Lower lobe of right lung (tissue), 2 donors: ENCODE measurements at regions not wholly inside any gene's neighbourhood (a gene's known extent, or its start where the extent isn't known, plus 50 kb on each side); places are given as distances from the start of the nearest gene placed in this dataset.

ENCODE experiments used
- ATAC-seq, 2 donors: fragments of 200-7000 bp; cut with Tn5 transposase; one replicate each; pipeline ENCODE4 v1.9.1; 2020 to 2022; ENCODE audit warnings: mild to moderate bottlenecking in 2 of 2, moderate library complexity in 2 of 2
- DNase-seq: peaks from one replicate; pipeline ENCODE4 v3.0.0-alpha.2; 2020
- H3K27ac ChIP-seq: fragments of 200-600 bp; one replicate; pipeline ENCODE4 v1.8.0; 2022
- H3K27me3 ChIP-seq: fragments of 200-600 bp; one replicate; pipeline ENCODE4 v1.8.0; 2022; ENCODE audit warnings: low read depth
- H3K36me3 ChIP-seq: fragments of 200-600 bp; one replicate; pipeline ENCODE4 v1.8.0; 2022; ENCODE audit warnings: mild to moderate bottlenecking
- H3K4me1 ChIP-seq: fragments of 200-600 bp; one replicate; pipeline ENCODE4 v1.8.0; 2022
- H3K4me3 ChIP-seq: fragments of 200-600 bp; one replicate; pipeline ENCODE4 v1.8.0; 2022; ENCODE audit warnings: mild to moderate bottlenecking
- H3K9me3 ChIP-seq: fragments of 200-600 bp; one replicate; pipeline ENCODE4 v1.8.0; 2022
- intact Hi-C: fragments of 100-400 bp; cut with DNase I; formaldehyde crosslinking; loops from one replicate; pipeline ENCODE4 v1.11.0; 2022
- TF ChIP-seq, protein P1 (sequence below): fragments of 200-600 bp; IDR thresholded peaks from one replicate; pipeline ENCODE4 v1.8.0; 2022; ENCODE audit warnings: antibody characterized with exemption, mild to moderate bottlenecking
- donor health status: DM: no; HTN: yes; CAD: no; lungs with severe emphysema.

DNA sequence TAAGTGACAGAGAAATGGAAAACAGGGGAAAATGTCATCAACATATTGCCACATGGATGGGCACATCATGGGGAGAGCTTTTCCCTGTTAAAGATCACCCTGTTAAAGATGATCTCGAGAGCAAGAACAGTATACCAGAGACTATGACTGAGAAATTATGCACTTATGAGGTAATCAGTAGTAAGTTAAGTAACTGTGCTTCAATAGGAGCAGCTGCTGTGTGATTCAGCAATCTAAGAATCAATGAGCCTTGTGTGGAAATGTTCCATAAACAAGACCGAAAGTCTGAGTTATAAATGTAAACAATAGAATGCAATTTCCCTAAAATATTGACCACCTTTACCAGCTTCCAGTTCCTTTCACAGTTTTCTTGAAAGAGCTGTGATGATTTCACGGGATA is 582.3 kb downstream of the CAAP1 start:
- TF ChIP-seq, protein P1, sequence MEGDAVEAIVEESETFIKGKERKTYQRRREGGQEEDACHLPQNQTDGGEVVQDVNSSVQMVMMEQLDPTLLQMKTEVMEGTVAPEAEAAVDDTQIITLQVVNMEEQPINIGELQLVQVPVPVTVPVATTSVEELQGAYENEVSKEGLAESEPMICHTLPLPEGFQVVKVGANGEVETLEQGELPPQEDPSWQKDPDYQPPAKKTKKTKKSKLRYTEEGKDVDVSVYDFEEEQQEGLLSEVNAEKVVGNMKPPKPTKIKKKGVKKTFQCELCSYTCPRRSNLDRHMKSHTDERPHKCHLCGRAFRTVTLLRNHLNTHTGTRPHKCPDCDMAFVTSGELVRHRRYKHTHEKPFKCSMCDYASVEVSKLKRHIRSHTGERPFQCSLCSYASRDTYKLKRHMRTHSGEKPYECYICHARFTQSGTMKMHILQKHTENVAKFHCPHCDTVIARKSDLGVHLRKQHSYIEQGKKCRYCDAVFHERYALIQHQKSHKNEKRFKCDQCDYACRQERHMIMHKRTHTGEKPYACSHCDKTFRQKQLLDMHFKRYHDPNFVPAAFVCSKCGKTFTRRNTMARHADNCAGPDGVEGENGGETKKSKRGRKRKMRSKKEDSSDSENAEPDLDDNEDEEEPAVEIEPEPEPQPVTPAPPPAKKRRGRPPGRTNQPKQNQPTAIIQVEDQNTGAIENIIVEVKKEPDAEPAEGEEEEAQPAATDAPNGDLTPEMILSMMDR, result no peak
- intact Hi-C loops, result no loop called here
- Histone ChIP-seq H3K27ac (no peak overlapping the region), H3K36me3 (no peaks in the 10 kb centered on the region), H3K4me1 (no peaks in the 10 kb centered on the region), H3K27me3 (no peaks in the 10 kb centered on the region), H3K4me3 (no peak overlapping the region), H3K9me3 (no peaks in the 10 kb centered on the region)
- ATAC-seq (no peak), DNase-seq (no peak)

DNA sequence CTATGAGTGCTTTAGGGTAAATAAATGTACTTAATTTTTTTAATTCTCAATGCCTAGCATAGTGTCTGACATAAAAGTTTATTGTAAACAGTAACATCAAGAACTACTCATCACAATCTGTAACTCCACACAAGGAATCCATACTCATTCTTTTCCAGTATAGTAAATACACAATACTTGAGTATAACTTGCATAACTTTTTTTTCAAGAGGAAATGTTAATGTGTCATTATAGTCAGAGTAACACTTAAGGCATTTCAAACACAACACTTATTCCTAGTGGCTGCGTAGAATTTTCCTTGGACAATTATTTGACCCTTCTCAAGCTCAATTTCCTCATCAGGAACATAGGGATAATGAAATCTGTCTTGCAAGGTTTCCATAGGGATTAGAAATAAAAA is 584.3 kb downstream of the CAAP1 start:
- intact Hi-C loops, result no loop called here
- Histone ChIP-seq H3K9me3 (no peaks in the 10 kb centered on the region), H3K4me1 (no peaks in the 10 kb centered on the region), H3K27ac (no peak overlapping the region), H3K4me3 (no peak overlapping the region), H3K36me3 (no peaks in the 10 kb centered on the region), H3K27me3 (no peaks in the 10 kb centered on the region)
- no peak for ATAC-seq
- TF ChIP-seq, protein P1, result no peak
- DNase-seq, result no peak

DNA sequence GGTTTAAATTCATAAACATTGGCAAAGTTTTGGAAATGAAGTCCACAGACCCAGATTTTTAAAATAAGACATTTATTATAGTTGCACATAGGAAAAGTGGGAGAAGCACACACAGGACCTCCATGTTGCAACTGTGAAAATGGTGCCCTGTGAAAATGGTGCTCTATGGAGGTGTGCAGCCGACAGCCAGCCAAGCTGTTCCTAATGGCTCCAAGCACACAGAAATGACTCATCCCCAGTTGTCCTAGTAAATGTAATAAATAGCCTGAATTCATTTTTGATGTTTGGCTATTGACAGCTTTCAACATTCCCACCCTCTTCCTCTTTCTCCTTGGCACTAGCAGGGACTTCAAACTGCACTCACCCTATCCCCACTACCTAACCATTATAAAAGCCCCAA is 590.9 kb downstream of the CAAP1 start:
- no peak overlapping the region for H3K27ac ChIP-seq
- intact Hi-C loops, result no loop called here
- H3K4me3 ChIP-seq, result no peak overlapping the region
- TF ChIP-seq, protein P1, result no peak
- ATAC-seq (no peak), DNase-seq (no peak)
- no peaks in the 10 kb centered on the region for H3K4me1 ChIP-seq
- H3K27me3 ChIP-seq, result no peaks in the 10 kb centered on the region
- H3K36me3 ChIP-seq, result no peaks in the 10 kb centered on the region
- no peaks in the 10 kb centered on the region for H3K9me3 ChIP-seq

DNA sequence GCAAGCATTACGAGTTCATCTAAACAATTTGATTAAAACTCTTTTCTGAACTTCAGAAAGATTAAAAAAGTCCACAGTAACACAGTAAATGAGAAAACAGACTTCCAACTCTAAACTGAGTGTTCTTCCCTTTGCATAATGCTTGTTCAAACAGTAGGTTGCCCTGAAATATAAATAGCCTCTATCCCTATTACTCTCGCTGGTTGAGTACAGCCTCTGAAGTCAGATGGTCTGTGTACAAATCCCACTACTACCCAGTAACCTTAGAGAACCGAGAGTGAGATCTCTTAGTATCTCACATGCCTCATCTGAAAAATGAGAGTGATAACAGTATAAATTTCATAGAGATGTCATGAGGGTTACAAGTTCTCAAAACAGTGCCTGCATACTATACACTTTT is 591.6 kb downstream of the CAAP1 start:
- TF ChIP-seq, protein P1, result no peak
- no peaks in the 10 kb centered on the region for H3K4me1 ChIP-seq
- no peak for DNase-seq
- H3K27me3 ChIP-seq, result no peaks in the 10 kb centered on the region
- intact Hi-C loops, result no loop called here
- ATAC-seq, result no peak
- no peaks in the 10 kb centered on the region for H3K9me3 ChIP-seq
- H3K27ac ChIP-seq, result no peak overlapping the region
- no peaks in the 10 kb centered on the region for H3K36me3 ChIP-seq
- H3K4me3 ChIP-seq, result no peak overlapping the region

DNA sequence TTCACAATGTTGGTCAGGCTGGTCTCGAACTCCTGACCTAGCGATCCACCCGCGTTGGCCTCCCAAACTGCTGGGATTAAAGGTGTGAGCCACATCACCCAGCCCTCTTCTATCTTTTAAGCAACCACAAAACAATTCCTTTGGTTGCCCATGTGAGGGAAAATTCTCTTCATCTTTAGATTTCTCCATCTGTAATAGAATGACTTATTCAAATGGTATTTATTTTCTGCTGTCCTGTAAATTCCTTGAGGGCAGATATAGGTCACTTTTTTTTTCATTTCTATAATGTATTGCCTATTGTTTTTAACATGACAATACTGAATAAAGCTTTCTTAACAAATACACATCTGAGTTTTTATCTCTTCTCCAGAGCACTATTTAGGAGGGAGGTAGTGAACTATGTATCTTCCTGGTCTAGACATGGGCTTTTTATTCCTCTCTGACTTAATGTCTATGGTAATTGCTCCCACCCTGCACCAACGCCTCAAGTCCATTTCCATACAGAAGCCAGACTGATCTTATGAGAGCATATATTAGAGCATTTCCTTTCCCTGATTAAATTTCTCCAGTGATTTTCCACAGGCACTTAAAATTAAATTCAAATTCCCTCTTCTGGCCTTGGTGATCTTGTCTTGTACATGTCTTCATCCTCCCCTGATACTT is 595.6 kb downstream of the CAAP1 start:
- Histone ChIP-seq H3K27me3 (no peaks in the 10 kb centered on the region), H3K27ac (no peak overlapping the region), H3K36me3 (no peaks in the 10 kb centered on the region), H3K9me3 (no peaks in the 10 kb centered on the region), H3K4me3 (no peak overlapping the region), H3K4me1 (no peaks in the 10 kb centered on the region)
- DNase-seq, result no peak
- ATAC-seq, result no peak
- intact Hi-C loops, result no loop called here
- TF ChIP-seq, protein P1, result no peak

DNA sequence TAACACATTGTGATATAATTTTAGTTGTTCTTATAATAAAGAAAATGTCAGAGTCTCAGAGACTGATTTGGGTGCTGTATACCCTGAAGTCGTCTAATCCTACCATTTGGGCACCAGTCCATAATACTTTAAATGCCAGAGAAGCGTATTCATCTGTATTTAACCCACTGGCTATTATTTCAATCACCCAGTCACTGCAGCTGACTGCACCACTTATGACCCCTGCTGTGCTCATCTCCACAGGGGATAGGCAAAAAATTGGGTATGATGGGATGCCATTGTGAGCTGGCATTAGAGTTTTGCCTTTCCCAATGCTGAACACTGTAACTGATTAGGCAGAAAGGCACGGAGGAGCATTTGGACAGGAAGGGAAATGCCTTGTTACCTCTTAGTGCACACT is 599.7 kb downstream of the CAAP1 start:
- no peak for ATAC-seq
- no peak for DNase-seq
- H3K4me1 ChIP-seq, result no peaks in the 10 kb centered on the region
- intact Hi-C loops, result no loop called here
- no peak overlapping the region for H3K4me3 ChIP-seq
- H3K36me3 ChIP-seq, result no peaks in the 10 kb centered on the region
- H3K9me3 ChIP-seq, result no peaks in the 10 kb centered on the region
- H3K27me3 ChIP-seq, result no peaks in the 10 kb centered on the region
- H3K27ac ChIP-seq, result no peak overlapping the region
- TF ChIP-seq, protein P1, result no peak
